ENCODE measurements at regions not wholly inside any gene's neighbourhood (a gene's known extent, or its start where the extent isn't known, plus 50 kb on each side); places are given as distances from the start of the nearest gene placed in this dataset.

DNA sequence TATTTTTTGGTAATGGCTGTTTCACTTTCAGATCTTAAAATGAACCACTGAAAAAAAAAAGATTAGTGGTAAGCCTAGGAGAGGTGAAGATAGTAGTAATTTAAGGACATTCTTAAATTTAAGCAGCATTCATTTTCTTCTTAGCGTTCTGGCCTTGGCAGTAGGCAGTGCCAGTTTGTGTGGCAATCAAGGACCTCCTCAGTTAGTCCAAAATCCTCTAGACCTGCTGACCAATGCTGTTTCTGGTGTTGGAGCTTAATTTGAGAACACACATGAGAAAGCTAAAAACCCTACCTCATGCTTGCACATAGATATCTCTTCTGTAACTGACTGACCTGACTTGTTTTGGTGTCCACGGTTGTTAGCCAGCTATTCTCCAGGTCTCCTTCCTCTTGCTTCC, 219.8 kb upstream of the RGS6 start:
- H3K9ac ChIP-seq (replicated peaks; ENCODE audit: extremely low read depth, insufficient read depth, low read length), result no peak overlapping the region
- dilution Hi-C loops (cut with MboI; ENCODE audit: extremely low pct_ligation_motif_present, low sequenced_read_pairs), result no loop called here
- H4K20me1 ChIP-seq (replicated peaks; ENCODE audit: control insufficient read depth, extremely low read depth, insufficient read depth, low read length), result no peaks in the 10 kb centered on the region
- H2AFZ ChIP-seq (ENCODE audit: low read depth, low read length), result no peak overlapping the region
- intact Hi-C loops (cut with micrococcal nuclease), result no loop called here
- H3K9me1 ChIP-seq (replicated peaks; ENCODE audit: control insufficient read depth, extremely low read depth, insufficient read depth, low read length), result no peaks in the 10 kb centered on the region
- H3K79me2 ChIP-seq (ENCODE audit: control insufficient read depth, insufficient read depth, low read length), result no peaks in the 10 kb centered on the region
- H3K9me3 ChIP-seq (replicated peaks; ENCODE audit: control insufficient read depth, insufficient read depth, low read length), result no peaks in the 10 kb centered on the region
- H3K36me3 ChIP-seq (ENCODE audit: control insufficient read depth in 2 of 2, extremely low read depth in 1 of 2, insufficient read depth in 2 of 2, low read length in 2 of 2), result peaks cover 0 to 2% of the 10 kb centered on the region in 2 experiments
- FAIRE-seq (no peak), DNase-seq (ENCODE audit: low read depth, low spot score) (no peak)
- TF ChIP-seq, protein P1, sequence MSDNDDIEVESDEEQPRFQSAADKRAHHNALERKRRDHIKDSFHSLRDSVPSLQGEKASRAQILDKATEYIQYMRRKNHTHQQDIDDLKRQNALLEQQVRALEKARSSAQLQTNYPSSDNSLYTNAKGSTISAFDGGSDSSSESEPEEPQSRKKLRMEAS (IDR thresholded peaks at IDR 0.05; ENCODE audit: insufficient read depth, insufficient read length), result no peak
- TF ChIP-seq FOS (IDR thresholded peaks at IDR 0.05; ENCODE audit: borderline replicate concordance, insufficient read depth, low read length) (no peak), GATA2 (IDR thresholded peaks at IDR 0.05; ENCODE audit: insufficient read depth, insufficient read length, low read depth, low read length) (no peak)
- H3K4me1 ChIP-seq (ENCODE audit: control insufficient read depth, extremely low read depth, insufficient read depth, low read length), result no peaks in the 10 kb centered on the region
- H3K4me2 ChIP-seq (ENCODE audit: insufficient read depth, low read length), result no peak overlapping the region
- H3K4me3 ChIP-seq (replicated peaks in 1 of 3; ENCODE audit: insufficient read depth in 1 of 3, low read depth in 1 of 3, low read length in 3 of 3), result no peak overlapping the region
- H3K27me3 ChIP-seq (ENCODE audit: control insufficient read depth in 2 of 2, insufficient read depth in 2 of 2, low read length in 2 of 2), result no peaks in the 10 kb centered on the region
- POLR2A ChIA-PET, result no interaction called here
- H3K27ac ChIP-seq (ENCODE audit: insufficient read depth, low read depth, low read length), result no peak overlapping the region
- no TSS peak for BruUV-seq (replicated peaks)
- CTCF ChIA-PET, result interaction anchor here (1.2 to 2.7 kb wide), 3 partner anchors 8 to 40 kb away, joined by 3 to 15 read pairs (median 7); no protein-coding TSS in a partner anchor

DNA sequence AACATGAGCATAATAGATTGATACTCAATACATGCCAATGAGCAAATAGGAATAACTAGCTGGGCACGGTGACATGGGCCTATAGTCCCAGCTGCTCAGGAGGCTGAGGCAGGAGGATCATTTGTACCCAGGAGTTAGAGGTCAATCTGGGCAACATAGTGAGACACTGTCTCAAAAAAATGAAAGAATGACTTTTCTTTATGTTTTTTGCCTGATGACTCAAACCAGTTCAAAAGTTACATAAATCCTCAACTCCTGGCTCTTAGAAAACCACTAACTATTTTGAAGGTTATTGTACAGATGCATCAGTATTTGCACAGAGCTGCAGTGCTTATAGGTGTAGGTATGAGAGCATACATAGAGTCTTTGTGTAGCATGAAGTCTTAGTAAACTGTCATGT, 219.2 kb upstream of the RGS6 start:
- H3K79me2 ChIP-seq (ENCODE audit: control insufficient read depth, insufficient read depth, low read length), result no peaks in the 10 kb centered on the region
- no peak overlapping the region for H3K4me2 ChIP-seq (ENCODE audit: insufficient read depth, low read length)
- no peak overlapping the region for H2AFZ ChIP-seq (ENCODE audit: low read depth, low read length)
- TF ChIP-seq FOS (IDR thresholded peaks at IDR 0.05; ENCODE audit: borderline replicate concordance, insufficient read depth, low read length), result no peak
- TF ChIP-seq JUN (IDR thresholded peaks at IDR 0.05; ENCODE audit: borderline replicate concordance, insufficient read depth, insufficient read length, low read depth), result no peak
- no peak for TF ChIP-seq GATA2 (IDR thresholded peaks at IDR 0.05; ENCODE audit: insufficient read depth, insufficient read length, low read depth, low read length)
- TF ChIP-seq MYC (IDR thresholded peaks at IDR 0.05; ENCODE audit: low read depth, low read length), result no peak
- TF ChIP-seq EZH2 (IDR thresholded peaks at IDR 0.05; ENCODE audit: borderline replicate concordance, low read depth, low read length, severe bottlenecking), result no peak
- TF ChIP-seq POLR2AphosphoS5 (IDR thresholded peaks at IDR 0.05; ENCODE audit: insufficient read depth, low read depth, low read length), result no peak
- no peak for TF ChIP-seq POLR2A (IDR thresholded peaks at IDR 0.05; ENCODE audit: low read depth, low read length)
- TF ChIP-seq, protein P1 (IDR thresholded peaks at IDR 0.05; ENCODE audit: insufficient read depth, insufficient read length), result no peak
- TF ChIP-seq, protein P2, sequence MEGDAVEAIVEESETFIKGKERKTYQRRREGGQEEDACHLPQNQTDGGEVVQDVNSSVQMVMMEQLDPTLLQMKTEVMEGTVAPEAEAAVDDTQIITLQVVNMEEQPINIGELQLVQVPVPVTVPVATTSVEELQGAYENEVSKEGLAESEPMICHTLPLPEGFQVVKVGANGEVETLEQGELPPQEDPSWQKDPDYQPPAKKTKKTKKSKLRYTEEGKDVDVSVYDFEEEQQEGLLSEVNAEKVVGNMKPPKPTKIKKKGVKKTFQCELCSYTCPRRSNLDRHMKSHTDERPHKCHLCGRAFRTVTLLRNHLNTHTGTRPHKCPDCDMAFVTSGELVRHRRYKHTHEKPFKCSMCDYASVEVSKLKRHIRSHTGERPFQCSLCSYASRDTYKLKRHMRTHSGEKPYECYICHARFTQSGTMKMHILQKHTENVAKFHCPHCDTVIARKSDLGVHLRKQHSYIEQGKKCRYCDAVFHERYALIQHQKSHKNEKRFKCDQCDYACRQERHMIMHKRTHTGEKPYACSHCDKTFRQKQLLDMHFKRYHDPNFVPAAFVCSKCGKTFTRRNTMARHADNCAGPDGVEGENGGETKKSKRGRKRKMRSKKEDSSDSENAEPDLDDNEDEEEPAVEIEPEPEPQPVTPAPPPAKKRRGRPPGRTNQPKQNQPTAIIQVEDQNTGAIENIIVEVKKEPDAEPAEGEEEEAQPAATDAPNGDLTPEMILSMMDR (IDR thresholded peaks at IDR 0.05; ENCODE audit: extremely low read depth in 1 of 2, insufficient read depth in 1 of 2, low read depth in 1 of 2, low read length in 2 of 2), result no peak
- no peak for DNase-seq (ENCODE audit: low read depth, low spot score)
- H3K4me1 ChIP-seq (ENCODE audit: control insufficient read depth, extremely low read depth, insufficient read depth, low read length), result no peaks in the 10 kb centered on the region
- no peak overlapping the region for H3K9ac ChIP-seq (replicated peaks; ENCODE audit: extremely low read depth, insufficient read depth, low read length)
- no peak overlapping the region for H3K4me3 ChIP-seq (replicated peaks in 1 of 3; ENCODE audit: insufficient read depth in 1 of 3, low read depth in 1 of 3, low read length in 3 of 3)
- dilution Hi-C loops (cut with MboI; ENCODE audit: extremely low pct_ligation_motif_present, low sequenced_read_pairs) (no loop called here), intact Hi-C loops (cut with micrococcal nuclease) (no loop called here)
- no peaks in the 10 kb centered on the region for H3K9me1 ChIP-seq (replicated peaks; ENCODE audit: control insufficient read depth, extremely low read depth, insufficient read depth, low read length)
- no peaks in the 10 kb centered on the region for H3K27me3 ChIP-seq (ENCODE audit: control insufficient read depth in 2 of 2, insufficient read depth in 2 of 2, low read length in 2 of 2)
- no peak overlapping the region for H3K27ac ChIP-seq (ENCODE audit: insufficient read depth, low read depth, low read length)
- CTCF ChIA-PET, result interaction anchor here (2.1 to 3.9 kb wide), 3 partner anchors 8 to 142 kb away, joined by 7 to 15 read pairs (median 14); no protein-coding TSS in a partner anchor
- H3K36me3 ChIP-seq (ENCODE audit: control insufficient read depth in 2 of 2, extremely low read depth in 1 of 2, insufficient read depth in 2 of 2, low read length in 2 of 2), result peaks cover 0 to 2% of the 10 kb centered on the region in 2 experiments
- no peaks in the 10 kb centered on the region for H3K9me3 ChIP-seq (replicated peaks; ENCODE audit: control insufficient read depth, insufficient read depth, low read length)
- POLR2A ChIA-PET, result no interaction called here
- H4K20me1 ChIP-seq (replicated peaks; ENCODE audit: control insufficient read depth, extremely low read depth, insufficient read depth, low read length), result no peaks in the 10 kb centered on the region
- FAIRE-seq, result no peak
- BruUV-seq (replicated peaks), result no TSS peak
